ENCODE measurements at regions not wholly inside any gene's neighbourhood (a gene's known extent, or its start where the extent isn't known, plus 50 kb on each side); places are given as distances from the start of the nearest gene placed in this dataset.
A peak's percentile ranks its signal among the peaks of the same experiment; 100 is the strongest.
"Not testable (repeated sequence)": the region's sequence is repeated elsewhere in the genome, so short reads cannot be mapped to it uniquely, and the experiment has no call there.

- DNase-seq (ENCODE audit: low read depth), result peak; percentile 37
- H3K4me3 ChIP-seq (ENCODE audit: low read depth, low read length), result no peak overlapping the region
- TF ChIP-seq CTCF (IDR thresholded peaks at IDR 0.05; ENCODE audit: insufficient read depth, low read depth, low read length, missing control alignments), result no peak
These were observed 997.4 kb upstream of the GYPC start for GRCh38 chr2:125658583-125658982.

- not testable (repeated sequence) for DNase-seq (ENCODE audit: low read depth); H3K4me3 ChIP-seq (ENCODE audit: low read depth, low read length)
These were observed 995.6 kb upstream of the GYPC start for GRCh38 chr2:125660369-125660768.

GRCh38 chr2:125667630-125668029 is 988.3 kb upstream of the GYPC start:
- peak; percentile 73 for DNase-seq (ENCODE audit: low read depth)
- no peak for TF ChIP-seq CTCF (IDR thresholded peaks at IDR 0.05; ENCODE audit: insufficient read depth, low read depth, low read length, missing control alignments)
- no peak overlapping the region for H3K4me3 ChIP-seq (ENCODE audit: low read depth, low read length)

GRCh38 chr2:125679903-125680302 is 976.1 kb upstream of the GYPC start:
- no peak overlapping the region for H3K4me3 ChIP-seq (ENCODE audit: low read depth, low read length)
- no peak for TF ChIP-seq CTCF (IDR thresholded peaks at IDR 0.05; ENCODE audit: insufficient read depth, low read depth, low read length, missing control alignments)
- DNase-seq (ENCODE audit: low read depth), result no peak

GRCh38 chr2:125680809-125681208 is 975.1 kb upstream of the GYPC start:
- DNase-seq (ENCODE audit: low read depth), result no peak
- TF ChIP-seq CTCF (IDR thresholded peaks at IDR 0.05; ENCODE audit: insufficient read depth, low read depth, low read length, missing control alignments), result no peak
- H3K4me3 ChIP-seq (ENCODE audit: low read depth, low read length), result no peak overlapping the region

- DNase-seq (ENCODE audit: low read depth), result no peak
- no peak for TF ChIP-seq CTCF (IDR thresholded peaks at IDR 0.05; ENCODE audit: insufficient read depth, low read depth, low read length, missing control alignments)
- no peak overlapping the region for H3K4me3 ChIP-seq (ENCODE audit: low read depth, low read length)
These were observed 974.4 kb upstream of the GYPC start for GRCh38 chr2:125681576-125681975.

GRCh38 chr2:125681976-125682805 is 973.8 kb upstream of the GYPC start:
- no peak for DNase-seq (ENCODE audit: low read depth)
- H3K4me3 ChIP-seq (ENCODE audit: low read depth, low read length), result no peak overlapping the region
- TF ChIP-seq CTCF (IDR thresholded peaks at IDR 0.05; ENCODE audit: insufficient read depth, low read depth, low read length, missing control alignments), result no peak

Data from GM12865 (cell line).